ENCODE measurements at regions not wholly inside any gene's neighbourhood (a gene's known extent, or its start where the extent isn't known, plus 50 kb on each side); places are given as distances from the start of the nearest gene placed in this dataset.
"Not testable (repeated sequence)": the region's sequence is repeated elsewhere in the genome, so short reads cannot be mapped to it uniquely, and the experiment has no call there.

DNA sequence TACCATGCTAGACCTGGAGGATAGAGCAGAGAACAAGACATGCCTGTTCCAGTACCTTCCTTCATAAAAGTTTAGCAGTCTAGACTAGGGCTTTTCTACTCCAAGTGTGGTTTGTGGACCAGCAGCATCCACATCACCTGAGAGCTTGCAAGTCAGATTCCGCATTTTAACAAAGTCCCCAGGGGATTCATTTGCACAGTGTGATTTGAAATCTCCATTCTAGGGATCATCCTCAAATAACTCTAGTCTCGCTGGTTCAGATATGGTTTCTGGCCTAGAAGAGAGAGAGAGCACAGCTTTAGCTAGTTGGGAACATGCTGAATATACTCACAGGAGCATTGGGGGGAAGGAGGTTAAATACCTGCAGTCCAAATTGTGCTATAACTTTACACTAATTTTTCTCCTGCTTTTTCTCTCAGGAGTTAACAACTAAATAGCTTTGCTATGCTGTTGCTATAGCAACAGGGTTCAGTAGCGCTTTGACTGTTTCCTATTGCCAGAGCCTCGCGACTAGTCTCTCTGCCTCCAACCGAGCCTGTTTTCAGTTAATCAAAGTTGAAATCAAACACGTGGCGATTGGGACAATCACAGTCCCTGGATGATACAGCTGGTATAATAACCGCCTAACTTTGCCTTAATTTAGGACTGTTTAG lies 64.0 kb upstream of the RASGRF1 start:
- no peak for DNase-seq

DNA sequence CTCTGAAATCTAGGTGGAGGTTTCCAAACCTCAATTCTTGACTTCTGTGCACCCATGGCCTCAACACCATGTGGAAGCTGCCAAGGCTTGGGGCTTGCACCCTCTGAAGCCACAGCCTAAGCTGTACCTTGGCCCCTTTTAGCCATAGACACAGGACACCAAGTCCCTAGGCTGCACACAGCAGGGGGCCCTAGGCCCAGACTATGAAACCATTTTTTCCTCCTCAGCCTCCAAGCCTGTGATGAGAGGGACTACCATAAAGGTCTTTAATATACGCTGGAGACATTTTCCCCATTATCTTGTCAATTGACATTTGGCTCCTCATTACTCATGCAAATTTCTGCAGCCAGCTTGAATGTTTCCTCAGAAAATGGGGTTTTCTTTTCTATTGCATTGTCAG lies 53.7 kb upstream of the RASGRF1 start:
- not testable (repeated sequence) for DNase-seq

DNA sequence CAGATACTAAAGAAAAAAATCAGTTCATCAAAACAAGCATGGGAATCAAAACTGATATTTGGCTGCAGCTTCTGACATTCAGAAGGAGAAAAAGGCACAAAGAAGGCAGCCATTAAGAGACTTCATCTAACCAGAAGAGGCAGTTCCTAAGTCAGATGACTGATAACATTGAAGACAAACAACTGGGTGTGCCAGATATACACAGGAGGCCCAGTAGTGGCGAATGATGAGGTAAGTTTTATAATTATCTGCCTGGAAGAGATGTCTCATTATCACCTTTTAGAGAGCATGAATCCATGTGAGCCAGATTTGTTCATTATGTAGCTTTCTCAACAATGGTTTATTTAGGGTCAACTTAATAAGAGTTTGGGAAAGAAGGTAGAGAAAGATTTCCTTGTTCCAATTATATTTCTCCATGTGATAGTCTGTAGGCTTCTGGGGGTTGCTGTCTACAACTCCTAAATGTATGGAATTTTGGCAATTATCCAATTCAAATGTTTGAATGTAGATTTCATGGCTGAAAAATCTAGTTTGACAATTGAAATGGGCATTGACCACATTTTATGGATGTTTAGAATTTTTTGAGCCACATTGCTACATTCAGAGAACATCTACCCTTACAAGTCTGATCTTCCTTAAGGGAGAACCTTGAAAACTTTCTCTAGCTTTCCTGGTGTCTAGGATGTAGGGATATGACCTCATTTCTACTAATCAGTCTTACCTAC lies 50.4 kb upstream of the RASGRF1 start:
- peak; percentile 41 for DNase-seq

Data from EL (cell line).